ENCODE measurements at regions not wholly inside any gene's neighbourhood (a gene's known extent, or its start where the extent isn't known, plus 50 kb on each side); places are given as distances from the start of the nearest gene placed in this dataset.

- DNase-seq (ENCODE audit: low read depth in 1 of 2, low spot score in 1 of 2) = no peak
- H3K27ac ChIP-seq (replicated peaks) = no peak overlapping the region
- TF ChIP-seq SPI1 (IDR thresholded peaks at IDR 0.05; ENCODE audit: borderline replicate concordance, low read depth) (no peak), GABPA (IDR thresholded peaks at IDR 0.05; ENCODE audit: low read depth) (no peak), POLR2AphosphoS5 (IDR thresholded peaks at IDR 0.05; ENCODE audit: low read depth) (no peak)
- TF ChIP-seq, protein P1, sequence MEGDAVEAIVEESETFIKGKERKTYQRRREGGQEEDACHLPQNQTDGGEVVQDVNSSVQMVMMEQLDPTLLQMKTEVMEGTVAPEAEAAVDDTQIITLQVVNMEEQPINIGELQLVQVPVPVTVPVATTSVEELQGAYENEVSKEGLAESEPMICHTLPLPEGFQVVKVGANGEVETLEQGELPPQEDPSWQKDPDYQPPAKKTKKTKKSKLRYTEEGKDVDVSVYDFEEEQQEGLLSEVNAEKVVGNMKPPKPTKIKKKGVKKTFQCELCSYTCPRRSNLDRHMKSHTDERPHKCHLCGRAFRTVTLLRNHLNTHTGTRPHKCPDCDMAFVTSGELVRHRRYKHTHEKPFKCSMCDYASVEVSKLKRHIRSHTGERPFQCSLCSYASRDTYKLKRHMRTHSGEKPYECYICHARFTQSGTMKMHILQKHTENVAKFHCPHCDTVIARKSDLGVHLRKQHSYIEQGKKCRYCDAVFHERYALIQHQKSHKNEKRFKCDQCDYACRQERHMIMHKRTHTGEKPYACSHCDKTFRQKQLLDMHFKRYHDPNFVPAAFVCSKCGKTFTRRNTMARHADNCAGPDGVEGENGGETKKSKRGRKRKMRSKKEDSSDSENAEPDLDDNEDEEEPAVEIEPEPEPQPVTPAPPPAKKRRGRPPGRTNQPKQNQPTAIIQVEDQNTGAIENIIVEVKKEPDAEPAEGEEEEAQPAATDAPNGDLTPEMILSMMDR (IDR thresholded peaks at IDR 0.05; ENCODE audit: insufficient read depth, low read length) = no peak
- TF ChIP-seq, protein P2, sequence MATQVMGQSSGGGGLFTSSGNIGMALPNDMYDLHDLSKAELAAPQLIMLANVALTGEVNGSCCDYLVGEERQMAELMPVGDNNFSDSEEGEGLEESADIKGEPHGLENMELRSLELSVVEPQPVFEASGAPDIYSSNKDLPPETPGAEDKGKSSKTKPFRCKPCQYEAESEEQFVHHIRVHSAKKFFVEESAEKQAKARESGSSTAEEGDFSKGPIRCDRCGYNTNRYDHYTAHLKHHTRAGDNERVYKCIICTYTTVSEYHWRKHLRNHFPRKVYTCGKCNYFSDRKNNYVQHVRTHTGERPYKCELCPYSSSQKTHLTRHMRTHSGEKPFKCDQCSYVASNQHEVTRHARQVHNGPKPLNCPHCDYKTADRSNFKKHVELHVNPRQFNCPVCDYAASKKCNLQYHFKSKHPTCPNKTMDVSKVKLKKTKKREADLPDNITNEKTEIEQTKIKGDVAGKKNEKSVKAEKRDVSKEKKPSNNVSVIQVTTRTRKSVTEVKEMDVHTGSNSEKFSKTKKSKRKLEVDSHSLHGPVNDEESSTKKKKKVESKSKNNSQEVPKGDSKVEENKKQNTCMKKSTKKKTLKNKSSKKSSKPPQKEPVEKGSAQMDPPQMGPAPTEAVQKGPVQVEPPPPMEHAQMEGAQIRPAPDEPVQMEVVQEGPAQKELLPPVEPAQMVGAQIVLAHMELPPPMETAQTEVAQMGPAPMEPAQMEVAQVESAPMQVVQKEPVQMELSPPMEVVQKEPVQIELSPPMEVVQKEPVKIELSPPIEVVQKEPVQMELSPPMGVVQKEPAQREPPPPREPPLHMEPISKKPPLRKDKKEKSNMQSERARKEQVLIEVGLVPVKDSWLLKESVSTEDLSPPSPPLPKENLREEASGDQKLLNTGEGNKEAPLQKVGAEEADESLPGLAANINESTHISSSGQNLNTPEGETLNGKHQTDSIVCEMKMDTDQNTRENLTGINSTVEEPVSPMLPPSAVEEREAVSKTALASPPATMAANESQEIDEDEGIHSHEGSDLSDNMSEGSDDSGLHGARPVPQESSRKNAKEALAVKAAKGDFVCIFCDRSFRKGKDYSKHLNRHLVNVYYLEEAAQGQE (IDR thresholded peaks at IDR 0.05; ENCODE audit: insufficient replicate concordance, low read depth) = no peak
- no peak overlapping the region for H3K4me3 ChIP-seq (replicated peaks; ENCODE audit: insufficient read depth, low read length)
- H3K27me3 ChIP-seq (ENCODE audit: insufficient read depth, poor library complexity, severe bottlenecking) = no peaks in the 10 kb centered on the region
These were observed 346.2 kb upstream of the PRICKLE1 start for GRCh38 chr12:42935756-42936155.

DNA sequence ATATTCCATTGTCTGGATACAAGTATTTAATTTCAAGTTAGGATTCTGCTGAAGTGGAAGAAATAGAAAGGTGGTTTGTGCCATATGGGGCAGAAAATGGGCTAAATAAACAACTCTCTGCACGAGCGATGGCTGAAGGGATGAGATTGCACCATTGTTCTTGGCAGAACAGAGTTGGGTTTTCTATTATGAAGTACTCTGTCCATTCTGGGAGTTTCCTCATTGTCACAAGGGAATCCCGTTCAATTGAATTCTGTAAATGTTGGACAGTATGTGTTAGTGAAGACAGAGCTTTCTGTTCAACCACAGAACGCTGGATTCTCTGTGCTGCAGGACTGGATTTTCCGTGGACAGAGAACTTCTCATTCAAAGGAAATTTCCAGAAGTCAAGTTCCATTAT lies 345.5 kb upstream of the PRICKLE1 start:
- no peak for DNase-seq (ENCODE audit: low read depth in 1 of 2, low spot score in 1 of 2)
- no peak overlapping the region for H3K4me3 ChIP-seq (replicated peaks; ENCODE audit: insufficient read depth, low read length)
- no peak overlapping the region for H3K27ac ChIP-seq (replicated peaks)
- H3K27me3 ChIP-seq (ENCODE audit: insufficient read depth, poor library complexity, severe bottlenecking) = no peaks in the 10 kb centered on the region
- TF ChIP-seq, protein P1 (IDR thresholded peaks at IDR 0.05; ENCODE audit: insufficient read depth, low read length) = no peak
- TF ChIP-seq POLR2AphosphoS5 (IDR thresholded peaks at IDR 0.05; ENCODE audit: low read depth) (no peak), SPI1 (IDR thresholded peaks at IDR 0.05; ENCODE audit: borderline replicate concordance, low read depth) (no peak), GABPA (IDR thresholded peaks at IDR 0.05; ENCODE audit: low read depth) (no peak)
- TF ChIP-seq, protein P2 (IDR thresholded peaks at IDR 0.05; ENCODE audit: insufficient replicate concordance, low read depth) = no peak

DNA sequence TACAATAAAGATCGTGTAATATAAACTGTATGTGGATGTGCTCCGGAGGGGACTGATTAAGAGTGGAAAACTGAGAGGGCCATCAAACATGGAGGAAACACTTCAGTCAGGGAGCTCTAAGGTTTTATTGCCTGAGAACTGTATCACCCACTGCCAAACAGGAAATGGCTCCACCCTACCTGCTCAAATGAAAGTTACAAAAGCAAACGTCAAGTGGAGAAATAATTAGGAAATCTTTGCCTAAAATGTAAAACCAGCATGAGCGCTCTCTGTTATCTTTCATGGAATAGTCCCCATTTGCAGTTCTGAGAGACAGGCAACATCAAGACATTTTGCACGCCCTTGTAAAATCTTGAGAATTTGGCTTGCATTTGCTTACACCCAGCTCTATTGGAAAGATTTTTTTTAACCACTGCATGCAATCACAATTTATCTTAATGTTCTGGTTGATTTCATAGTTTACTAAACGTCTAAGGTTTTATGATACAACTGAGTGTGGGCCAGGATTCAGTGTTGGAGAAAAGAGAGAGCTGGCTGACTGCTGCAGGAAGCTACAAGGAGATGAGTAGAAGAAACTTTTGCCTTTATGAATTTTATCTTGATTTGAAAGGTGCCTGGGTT lies 344.0 kb upstream of the PRICKLE1 start:
- no peak for DNase-seq (ENCODE audit: low read depth in 1 of 2, low spot score in 1 of 2)
- Histone ChIP-seq H3K27me3 (ENCODE audit: insufficient read depth, poor library complexity, severe bottlenecking) (no peaks in the 10 kb centered on the region), H3K4me3 (replicated peaks; ENCODE audit: insufficient read depth, low read length) (no peak overlapping the region), H3K27ac (replicated peaks) (no peak overlapping the region)
- TF ChIP-seq, protein P1 (IDR thresholded peaks at IDR 0.05; ENCODE audit: insufficient read depth, low read length) = no peak
- TF ChIP-seq POLR2AphosphoS5 (IDR thresholded peaks at IDR 0.05; ENCODE audit: low read depth) (no peak), SPI1 (IDR thresholded peaks at IDR 0.05; ENCODE audit: borderline replicate concordance, low read depth) (no peak), GABPA (IDR thresholded peaks at IDR 0.05; ENCODE audit: low read depth) (no peak)
- TF ChIP-seq, protein P2 (IDR thresholded peaks at IDR 0.05; ENCODE audit: insufficient replicate concordance, low read depth) = no peak

All from HL-60 (cell line).